Urothelium cell line (cell line): ENCODE measurements at regions not wholly inside any gene's neighbourhood (a gene's known extent, or its start where the extent isn't known, plus 50 kb on each side); places are given as distances from the start of the nearest gene placed in this dataset.
A peak's percentile ranks its signal among the peaks of the same experiment; 100 is the strongest.

Experiments used
- DNase-seq: peaks from one replicate; pipeline ENCODE4 v3.0.0; 2011; ENCODE audit warnings: low spot score, mixed read lengths
- FAIRE-seq: peaks from 2 replicates; lab custom pipeline; 2011; peaks lifted over from hg19 to GRCh38; lab: Jason Lieb, UNC

- FAIRE-seq (peak; percentile 56), DNase-seq (no peak)
Measured at GRCh38 chr1:22284906-22285548, 142.1 kb upstream of the WNT4 start.

GRCh38 chr1:22285549-22286396 lies 142.9 kb upstream of the WNT4 start:
- DNase-seq = peak; percentile 77
- FAIRE-seq = no peak

- DNase-seq (no peak), FAIRE-seq (no peak)
Measured at GRCh38 chr1:22286491-22286890, 143.6 kb upstream of the WNT4 start.

DNA sequence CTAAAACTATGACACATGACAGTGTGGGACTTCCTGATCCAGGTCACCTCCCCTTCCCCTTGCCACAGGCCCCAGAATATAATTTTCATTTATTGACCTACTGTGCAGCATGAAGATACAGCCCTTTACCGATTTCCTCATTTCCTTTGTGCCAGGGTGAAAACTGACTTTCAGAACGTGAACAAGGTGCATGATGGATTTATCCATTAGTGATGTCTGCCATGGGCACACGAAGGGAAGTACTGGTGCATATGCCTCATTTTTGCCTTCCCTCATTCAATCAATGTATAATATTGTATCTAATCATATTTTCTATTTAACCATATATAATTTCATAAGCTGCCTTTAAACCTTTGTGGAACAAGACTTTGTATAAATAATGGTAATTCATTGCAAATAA lies 144.4 kb upstream of the WNT4 start:
- no peak for FAIRE-seq
- DNase-seq = no peak

GRCh38 chr1:22287946-22288520 lies 145.1 kb upstream of the WNT4 start:
- FAIRE-seq (no peak), DNase-seq (no peak)

DNA sequence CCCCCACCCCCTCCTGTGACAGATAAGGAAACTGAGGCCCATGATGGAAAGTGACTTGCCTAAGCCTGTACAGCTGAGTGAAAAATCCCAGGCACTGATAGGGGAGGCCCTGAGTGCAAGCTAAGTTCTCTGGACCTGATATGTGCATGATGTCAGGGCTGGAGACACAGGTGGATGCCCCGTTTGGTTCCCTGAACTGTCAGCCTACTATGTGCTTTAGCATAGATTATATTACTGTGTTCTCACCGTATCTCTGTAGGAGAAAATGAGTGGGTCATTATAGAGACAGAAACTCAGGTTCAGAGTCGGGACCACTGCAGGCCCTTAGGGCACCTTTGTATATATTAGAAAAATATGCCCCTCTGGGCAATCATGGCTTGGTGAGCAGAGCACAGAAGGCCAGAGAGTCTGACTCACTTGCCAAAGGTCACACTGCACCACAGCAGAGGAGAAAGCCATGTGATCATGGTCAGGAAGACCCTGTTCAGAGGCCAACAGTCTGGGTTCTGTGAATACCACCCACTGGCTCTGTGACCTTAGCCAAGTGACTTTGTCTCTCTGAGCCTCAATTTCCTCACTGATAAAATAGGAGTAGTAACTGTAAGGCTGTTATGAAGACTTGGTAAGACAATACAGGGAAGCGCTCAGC lies 145.8 kb upstream of the WNT4 start:
- no peak for FAIRE-seq
- no peak for DNase-seq

- FAIRE-seq = no peak
Measured at GRCh38 chr1:22289307-22289995, 146.6 kb upstream of the WNT4 start.

DNA sequence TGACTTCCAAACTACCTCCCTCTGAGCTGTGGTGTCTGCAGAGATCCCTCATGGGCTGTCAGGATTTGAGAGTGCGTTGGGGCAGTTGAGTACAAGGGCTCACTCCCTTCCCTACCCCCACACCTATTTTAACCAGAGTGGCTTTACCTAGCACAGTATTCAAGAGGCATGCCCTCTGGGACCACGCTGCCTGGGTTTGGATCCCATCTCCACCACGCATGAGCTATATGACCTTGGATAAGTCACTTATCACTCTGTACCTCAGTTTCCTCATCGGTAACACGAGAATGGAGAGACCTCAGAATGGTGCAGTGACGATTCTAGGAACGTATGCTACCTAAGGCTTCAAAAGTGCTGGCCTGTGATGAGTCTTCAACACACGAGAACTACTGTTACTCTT lies 147.3 kb upstream of the WNT4 start:
- FAIRE-seq (no peak), DNase-seq (no peak)

More at GRCh38 chr1:22289307-22289995, 146.6 kb upstream of the WNT4 start:
- no peak for DNase-seq

- no peak for DNase-seq
- FAIRE-seq = no peak
Measured at GRCh38 chr1:22290611-22291010, 147.7 kb upstream of the WNT4 start.

DNA sequence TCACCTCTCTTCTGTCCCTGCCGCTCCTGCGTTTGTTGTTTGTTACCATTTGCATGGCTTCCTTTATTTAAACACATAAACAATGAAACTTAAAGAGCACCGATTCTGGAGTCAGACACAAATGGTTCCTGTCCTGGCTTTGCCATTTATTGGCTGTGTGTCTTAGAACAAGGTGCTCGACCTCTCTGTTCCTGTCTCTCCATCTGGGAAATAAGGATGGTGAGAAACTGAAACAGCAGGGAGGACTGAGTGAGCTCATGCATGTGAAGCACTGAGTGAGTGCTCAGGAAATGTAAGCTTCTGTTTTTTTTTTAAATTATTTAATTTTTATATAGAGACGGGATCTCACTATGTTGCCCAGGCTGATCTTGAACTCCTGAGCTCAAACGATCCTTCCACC lies 148.2 kb upstream of the WNT4 start:
- DNase-seq (no peak), FAIRE-seq (no peak)

DNA sequence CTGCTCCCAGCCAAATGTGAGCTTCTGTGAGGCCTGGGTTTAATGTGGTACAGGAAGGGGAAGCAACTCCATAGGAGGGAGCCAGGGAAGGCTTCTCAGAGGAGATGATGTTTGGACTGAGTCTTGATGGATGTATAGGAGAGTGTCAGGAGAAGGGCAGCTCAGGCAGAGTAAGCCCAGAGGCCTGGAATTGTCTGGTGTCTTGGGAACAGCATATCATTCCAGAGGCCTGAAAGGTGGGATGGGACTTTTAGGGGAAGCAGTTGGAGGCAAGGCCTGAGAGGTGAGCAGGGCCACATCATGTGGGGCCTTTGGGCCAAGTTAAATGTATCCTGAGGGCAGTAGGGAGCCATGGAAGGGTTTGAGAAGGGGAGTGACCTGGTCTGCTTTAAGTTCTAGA lies 148.6 kb upstream of the WNT4 start:
- DNase-seq (no peak), FAIRE-seq (no peak)

GRCh38 chr1:22292011-22292788 lies 149.3 kb upstream of the WNT4 start:
- DNase-seq = no peak
- no peak for FAIRE-seq

DNA sequence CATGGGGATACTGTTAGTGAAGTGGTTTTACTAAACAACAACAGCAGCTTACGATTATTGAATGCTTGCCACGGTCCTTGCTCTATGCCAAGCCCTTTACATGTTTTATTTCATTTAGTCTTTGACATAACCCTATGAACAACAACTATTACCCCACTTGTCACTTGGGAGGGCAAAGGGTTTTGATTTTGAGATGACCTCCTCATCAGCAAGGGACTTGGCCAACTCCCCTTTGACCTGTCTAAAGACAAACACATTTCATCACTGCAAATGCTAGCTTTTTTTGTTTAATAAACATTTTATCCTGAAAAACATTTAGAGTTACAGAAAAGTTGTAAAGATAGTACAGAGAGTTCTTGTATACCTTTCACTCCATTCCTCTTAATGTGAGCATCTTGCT lies 152.5 kb upstream of the WNT4 start:
- FAIRE-seq (no peak), DNase-seq (no peak)

DNA sequence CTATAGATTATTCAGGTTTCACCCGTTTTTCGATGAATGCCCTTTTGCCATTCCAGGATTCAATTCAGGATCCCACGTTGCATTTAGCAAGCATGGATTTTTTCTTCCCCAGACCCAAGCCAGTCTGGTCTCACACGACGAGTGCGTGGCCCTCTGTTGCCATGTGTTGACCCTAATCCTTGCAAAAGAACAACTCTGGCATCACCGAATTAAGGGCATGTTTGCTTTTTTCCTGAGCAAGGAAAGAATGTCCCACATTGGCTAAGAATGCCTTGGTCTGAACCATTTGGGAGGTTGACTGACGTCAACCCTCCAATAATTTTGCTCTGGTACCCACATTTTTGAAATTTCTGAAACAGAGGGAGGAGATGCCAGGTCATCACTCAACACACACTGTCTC lies 153.0 kb upstream of the WNT4 start:
- DNase-seq = no peak
- peak; percentile 40 for FAIRE-seq

DNA sequence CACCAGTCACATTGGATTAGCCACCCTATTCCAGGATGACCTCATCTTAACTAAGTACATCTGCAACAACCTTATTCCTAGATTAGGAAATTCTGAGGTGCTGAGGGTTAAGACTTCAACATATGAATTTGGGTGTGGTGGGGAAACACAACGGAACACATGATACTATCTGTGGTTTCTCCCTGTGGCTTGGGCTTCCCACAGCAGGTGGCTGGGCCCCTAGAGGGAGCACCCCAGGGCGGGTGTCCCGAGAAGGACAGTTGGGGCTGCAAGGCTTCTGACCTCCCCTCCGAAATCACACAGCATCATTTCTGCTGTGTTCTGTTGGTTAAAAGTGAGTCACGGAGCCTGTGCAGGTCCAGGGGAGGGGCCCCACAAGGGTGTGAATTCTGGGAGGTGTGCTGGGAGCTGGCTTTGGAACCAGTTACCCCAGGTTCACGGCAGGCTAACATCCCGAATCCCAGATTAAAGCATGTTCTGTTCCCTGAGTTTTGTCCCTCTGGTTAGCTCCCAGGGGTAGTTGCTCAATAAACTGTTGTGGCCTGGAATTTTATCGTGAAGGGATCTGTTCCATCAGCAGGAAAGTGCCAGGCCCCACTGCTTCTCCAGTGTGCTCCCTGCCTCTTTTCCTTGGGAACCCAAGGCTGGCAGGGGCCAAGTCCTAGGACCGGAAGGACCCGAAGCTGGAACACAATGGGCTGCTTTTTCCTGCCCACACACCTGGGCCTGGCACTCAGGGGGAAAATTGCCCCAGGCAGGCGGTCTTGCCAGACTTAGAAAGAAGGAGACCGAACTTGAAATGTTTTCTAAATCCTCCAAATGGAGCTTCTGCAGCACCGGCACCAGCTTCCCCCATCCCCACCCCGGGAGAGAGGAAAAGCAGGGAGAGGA lies 154.0 kb upstream of the WNT4 start:
- FAIRE-seq (no peak), DNase-seq (no peak)

DNA sequence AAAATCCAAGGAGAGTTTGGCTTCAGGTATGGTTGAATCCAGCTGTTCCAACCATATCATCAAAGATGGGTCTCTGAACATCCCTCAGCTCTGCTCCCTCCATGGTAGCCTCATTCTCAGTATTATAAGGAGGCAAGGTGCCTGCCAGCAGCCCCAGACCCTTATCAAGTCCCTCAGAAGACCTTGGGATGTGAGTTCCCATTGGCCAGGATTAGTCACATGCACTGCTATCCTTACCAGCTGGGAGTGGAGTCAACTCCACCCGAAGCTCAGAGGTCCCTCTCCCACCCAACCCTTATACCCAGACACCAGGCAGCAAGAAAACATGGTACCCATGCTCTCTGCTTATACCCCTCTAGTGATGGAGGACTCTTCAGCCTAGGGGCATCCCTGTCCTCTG lies 153.7 kb upstream of the ZBTB40 start:
- no peak for FAIRE-seq
- DNase-seq = no peak

DNA sequence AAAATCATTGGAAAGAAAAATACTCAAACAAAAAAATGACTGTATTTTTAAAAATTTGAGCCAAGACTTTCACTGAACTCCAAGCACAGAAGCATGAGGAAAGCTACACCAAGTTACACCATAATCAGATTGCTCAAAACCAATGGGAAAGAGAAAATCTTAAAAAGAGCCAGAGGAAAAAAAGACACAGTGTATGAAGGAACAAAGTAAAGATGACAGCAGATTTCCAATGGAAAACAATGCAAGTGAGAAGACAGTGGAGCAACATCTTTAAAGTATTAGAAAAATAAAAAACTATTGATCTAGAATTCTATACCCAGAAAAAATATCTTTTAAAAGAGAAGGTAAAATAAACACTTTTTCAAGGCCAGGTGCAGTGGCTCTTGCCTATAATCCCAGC lies 147.8 kb upstream of the ZBTB40 start:
- no peak for DNase-seq
- no peak for FAIRE-seq

GRCh38 chr1:22309572-22309971 lies 142.1 kb upstream of the ZBTB40 start:
- DNase-seq (no peak), FAIRE-seq (no peak)

DNA sequence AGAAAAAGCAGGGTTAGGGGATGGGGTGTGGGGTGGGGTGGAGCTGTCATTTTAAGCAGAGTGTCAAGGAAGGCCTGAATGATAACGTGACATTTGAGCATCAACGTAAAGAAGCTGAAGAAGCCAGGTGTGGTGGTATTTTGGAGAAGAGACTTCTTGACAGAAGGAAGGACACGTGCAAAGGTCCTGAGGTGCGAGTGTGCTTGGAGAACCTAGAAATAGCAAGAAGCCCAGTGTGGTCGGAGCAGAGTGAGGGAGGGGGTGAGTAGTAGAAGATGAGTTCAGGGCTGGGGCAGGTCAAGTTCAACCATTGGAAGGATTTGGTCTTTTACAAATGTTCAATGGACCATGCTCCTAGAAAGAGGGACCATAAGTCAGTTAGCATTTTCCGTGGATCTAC lies 140.2 kb upstream of the ZBTB40 start:
- FAIRE-seq = no peak
- DNase-seq = no peak
